Neural cell (in vitro differentiated cells): ENCODE measurements at regions not wholly inside any gene's neighbourhood (a gene's known extent, or its start where the extent isn't known, plus 50 kb on each side); places are given as distances from the start of the nearest gene placed in this dataset.

ENCODE experiments used
- H2AFZ ChIP-seq: fragments of 200-600, 300-800 bp; sonication (generic), shearing (Covaris generic); 2 replicates; pipeline ENCODE4 v1.6.0; 2014; ENCODE audit warnings: low read depth, mild to moderate bottlenecking, antibody characterized with exemption, low read length, moderate library complexity
- H3F3A ChIP-seq: fragments of 200-600 bp; shearing (Covaris generic); 2 replicates; pipeline ENCODE4 v1.6.1; 2016; ENCODE audit warnings: mild to moderate bottlenecking, moderate library complexity, mixed read lengths, antibody characterized with exemption, low read length; ENCODE audit not compliant: insufficient read depth, poor library complexity, severe bottlenecking
- H3K27ac ChIP-seq: fragments of 200-600, 300-800 bp; sonication (generic), shearing (Covaris generic); 2 replicates; pipeline ENCODE4 v1.5.1; 2014; ENCODE audit warnings: mild to moderate bottlenecking, low read length, moderate library complexity
- H3K27me3 ChIP-seq: fragments of 300-800, 200-600 bp; sonication (generic), shearing (Covaris generic); 2 replicates; pipeline ENCODE4 v1.6.0; 2014; ENCODE audit warnings: mild to moderate bottlenecking, low read depth, low read length, moderate library complexity; ENCODE audit not compliant: insufficient read depth
- H3K36me3 ChIP-seq: fragments of 300-800, 200-600 bp; sonication (generic), shearing (Covaris generic); 2 replicates; pipeline ENCODE4 v1.5.1; 2014; ENCODE audit warnings: mild to moderate bottlenecking, antibody characterized with exemption, low read length, moderate library complexity; ENCODE audit not compliant: insufficient read depth
- H3K4me2 ChIP-seq: fragments of 300-800, 200-600 bp; sonication (generic), shearing (Covaris generic); 2 replicates; pipeline ENCODE4 v1.6.0; 2014; ENCODE audit warnings: mild to moderate bottlenecking, low read length
- H3K4me3 ChIP-seq: fragments of 300-800, 200-600 bp; sonication (generic), shearing (Covaris generic); 2 replicates; pipeline ENCODE4 v1.5.1; 2014; ENCODE audit warnings: mild to moderate bottlenecking, low read length, moderate library complexity
- H3K79me2 ChIP-seq: fragments of 200-600 bp; shearing (Covaris generic); replicated peaks from 2 replicates; pipeline ENCODE4 v1.6.0; 2014; ENCODE audit warnings: mild to moderate bottlenecking, low read length, moderate library complexity; ENCODE audit not compliant: insufficient read depth
- H3K9ac ChIP-seq: fragments of 300-800, 200-600 bp; sonication (generic), shearing (Covaris generic); 2 replicates; pipeline ENCODE4 v1.6.1; 2016; ENCODE audit warnings: mild to moderate bottlenecking, low read length, mixed read lengths
- H3K9me2 ChIP-seq: fragments of 200-600 bp; shearing (Covaris generic); 2 replicates; pipeline ENCODE4 v1.6.1; 2016; ENCODE audit warnings: mild to moderate bottlenecking, low read length, mixed read lengths; ENCODE audit not compliant: insufficient read depth
- H3K9me3 ChIP-seq: fragments of 200-600, 300-800 bp; sonication (generic), shearing (Covaris generic); 2 replicates; pipeline ENCODE4 v1.6.1; 2016; ENCODE audit warnings: mild to moderate bottlenecking, mixed run types, low read length, moderate library complexity, mixed read lengths
- H4K20me1 ChIP-seq: fragments of 200-600 bp; shearing (Covaris generic); 2 replicates; pipeline ENCODE4 v1.6.1; 2016; ENCODE audit warnings: mild to moderate bottlenecking, mixed run types; ENCODE audit not compliant: insufficient read depth
- EP300 ChIP-seq: fragments of 450-650 bp; conservative IDR thresholded peaks from 2 replicates; pipeline ENCODE4 v1.6.1; 2014; ENCODE audit warnings: antibody characterized with exemption, mild to moderate bottlenecking, moderate library complexity; ENCODE audit not compliant: poor library complexity, severe bottlenecking
- EZH2 ChIP-seq: fragments of 200-600, 300-800 bp; shearing (Covaris generic), sonication (generic); IDR thresholded peaks from 2 replicates; pipeline ENCODE4 v1.6.1; 2014; ENCODE audit warnings: antibody characterized with exemption, low read length, borderline replicate concordance, mild to moderate bottlenecking; ENCODE audit not compliant: insufficient read depth, poor library complexity, severe bottlenecking
- MXI1 ChIP-seq: fragments of 450-650 bp; conservative IDR thresholded peaks from 2 replicates; pipeline ENCODE4 v1.6.1; 2014; ENCODE audit warnings: antibody characterized with exemption, mild to moderate bottlenecking; ENCODE audit not compliant: poor library complexity, severe bottlenecking
- POLR2AphosphoS5 ChIP-seq: IDR thresholded peaks from 2 replicates; pipeline ENCODE4 v1.6.1; 2012
- RAD21 ChIP-seq: fragments of 450-650 bp; conservative IDR thresholded peaks from 2 replicates; pipeline ENCODE4 v1.6.1; 2014; ENCODE audit warnings: antibody characterized with exemption, mild to moderate bottlenecking, moderate library complexity
- REST ChIP-seq: IDR thresholded peaks from 2 replicates; pipeline ENCODE4 v1.6.1; 2012; ENCODE audit warnings: borderline replicate concordance
- SMC3 ChIP-seq: fragments of 450-650 bp; conservative IDR thresholded peaks from 2 replicates; pipeline ENCODE4 v1.6.1; 2014; ENCODE audit warnings: antibody characterized with exemption, mild to moderate bottlenecking, moderate library complexity; ENCODE audit not compliant: poor library complexity
- TAF1 ChIP-seq: IDR thresholded peaks from 2 replicates; pipeline ENCODE4 v1.6.1; 2012; ENCODE audit warnings: low read depth
- TF ChIP-seq, protein P1 (sequence below): fragments of 450-650 bp; IDR thresholded peaks from 2 replicates; pipeline ENCODE4 v1.5.1; 2014; ENCODE audit warnings: antibody characterized with exemption, mild to moderate bottlenecking, moderate library complexity; ENCODE audit not compliant: poor library complexity, severe bottlenecking

DNA sequence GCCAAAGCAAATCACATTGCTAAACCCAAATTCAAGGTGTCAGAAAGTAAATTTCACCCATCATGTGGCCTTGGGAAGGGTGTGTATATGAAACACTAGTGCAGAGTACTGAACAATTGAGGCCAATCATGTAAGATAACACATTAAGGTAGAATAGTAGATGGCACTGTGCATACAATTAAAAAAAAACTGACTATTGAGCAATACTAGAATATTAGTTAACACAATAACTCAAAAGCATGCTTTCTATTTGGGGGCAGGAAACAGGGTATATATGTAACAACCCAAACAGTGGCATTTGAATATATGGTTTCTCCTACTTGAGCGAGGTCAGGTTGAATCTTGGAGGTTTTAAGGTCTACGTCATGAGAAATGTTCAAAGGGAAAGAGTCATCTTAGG is 63.0 kb upstream of the DYNLRB2 start:
- H2AFZ ChIP-seq = no peak overlapping the region

GRCh38 chr16:80468029-80468428 is 72.8 kb upstream of the DYNLRB2 start:
- Histone ChIP-seq H2AFZ (no peak overlapping the region), H3K9me2 (no peaks in the 10 kb centered on the region), H3K4me3 (no peak overlapping the region), H3K9ac (no peak overlapping the region), H3K36me3 (no peaks in the 10 kb centered on the region), H3K4me2 (no peak overlapping the region), H3K79me2 (no peaks in the 10 kb centered on the region), H3F3A (no peaks in the 10 kb centered on the region), H3K27ac (no peak overlapping the region), H3K27me3 (no peaks in the 10 kb centered on the region), H3K9me3 (no peaks in the 10 kb centered on the region), H4K20me1 (no peaks in the 10 kb centered on the region)
- TF ChIP-seq RAD21 (no peak), POLR2AphosphoS5 (no peak), EP300 (no peak), TAF1 (no peak), MXI1 (no peak), SMC3 (no peak)

More for the DNA sequence above, 63.0 kb upstream of the DYNLRB2 start:
- no peak overlapping the region for H3K4me2 ChIP-seq
- no peak overlapping the region for H3K9ac ChIP-seq
- H3K4me3 ChIP-seq = no peak overlapping the region
- no peak overlapping the region for H3K27ac ChIP-seq
- no peaks in the 10 kb centered on the region for H3K27me3 ChIP-seq
- no peaks in the 10 kb centered on the region for H3F3A ChIP-seq
- no peaks in the 10 kb centered on the region for H3K9me2 ChIP-seq
- no peaks in the 10 kb centered on the region for H4K20me1 ChIP-seq
- H3K79me2 ChIP-seq = no peaks in the 10 kb centered on the region
- TF ChIP-seq EP300 (no peak), REST (no peak), SMC3 (no peak), TAF1 (no peak), EZH2 (no peak), POLR2AphosphoS5 (no peak), RAD21 (no peak), MXI1 (no peak)
- TF ChIP-seq, protein P1, sequence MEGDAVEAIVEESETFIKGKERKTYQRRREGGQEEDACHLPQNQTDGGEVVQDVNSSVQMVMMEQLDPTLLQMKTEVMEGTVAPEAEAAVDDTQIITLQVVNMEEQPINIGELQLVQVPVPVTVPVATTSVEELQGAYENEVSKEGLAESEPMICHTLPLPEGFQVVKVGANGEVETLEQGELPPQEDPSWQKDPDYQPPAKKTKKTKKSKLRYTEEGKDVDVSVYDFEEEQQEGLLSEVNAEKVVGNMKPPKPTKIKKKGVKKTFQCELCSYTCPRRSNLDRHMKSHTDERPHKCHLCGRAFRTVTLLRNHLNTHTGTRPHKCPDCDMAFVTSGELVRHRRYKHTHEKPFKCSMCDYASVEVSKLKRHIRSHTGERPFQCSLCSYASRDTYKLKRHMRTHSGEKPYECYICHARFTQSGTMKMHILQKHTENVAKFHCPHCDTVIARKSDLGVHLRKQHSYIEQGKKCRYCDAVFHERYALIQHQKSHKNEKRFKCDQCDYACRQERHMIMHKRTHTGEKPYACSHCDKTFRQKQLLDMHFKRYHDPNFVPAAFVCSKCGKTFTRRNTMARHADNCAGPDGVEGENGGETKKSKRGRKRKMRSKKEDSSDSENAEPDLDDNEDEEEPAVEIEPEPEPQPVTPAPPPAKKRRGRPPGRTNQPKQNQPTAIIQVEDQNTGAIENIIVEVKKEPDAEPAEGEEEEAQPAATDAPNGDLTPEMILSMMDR = no peak
- H3K36me3 ChIP-seq = no peaks in the 10 kb centered on the region
- H3K9me3 ChIP-seq = no peaks in the 10 kb centered on the region
